Astrocyte (in vitro differentiated cells and primary cell): ENCODE measurements at regions not wholly inside any gene's neighbourhood (a gene's known extent, or its start where the extent isn't known, plus 50 kb on each side); places are given as distances from the start of the nearest gene placed in this dataset.

Source experiments
- DNase-seq: peaks from one replicate; pipeline ENCODE4 v3.0.0-alpha.2; 2010; ENCODE audit warnings: low read depth
- FAIRE-seq: peaks from 2 replicates; lab custom pipeline; 2011; peaks lifted over from hg19 to GRCh38; lab: Jason Lieb, UNC
- H2AFZ ChIP-seq: 2 replicates; pipeline ENCODE4 v1.6.0; 2012; ENCODE audit warnings: low read depth, low read length, inconsistent platforms
- H3K27ac ChIP-seq: 2 replicates; pipeline ENCODE4 v1.5.1; 2011; ENCODE audit warnings: low read depth, low read length, inconsistent platforms
- H3K27me3 ChIP-seq: 2 replicates; pipeline ENCODE4 v1.6.0; 2011; ENCODE audit warnings: low read length, inconsistent platforms; ENCODE audit not compliant: insufficient read depth
- H3K36me3 ChIP-seq: 2 replicates; pipeline ENCODE4 v1.5.1; 2011; ENCODE audit warnings: low read length, inconsistent platforms; ENCODE audit not compliant: insufficient read depth
- H3K4me1 ChIP-seq: 2 replicates; pipeline ENCODE4 v1.5.1; 2011; ENCODE audit warnings: low read length, inconsistent platforms; ENCODE audit not compliant: insufficient read depth
- H3K4me2 ChIP-seq: 2 replicates; pipeline ENCODE4 v1.6.0; 2012; ENCODE audit warnings: low read length, inconsistent platforms
- H3K4me3 ChIP-seq: 2 replicates; pipeline ENCODE4 v1.5.1; 2011; ENCODE audit warnings: low read depth, mild to moderate bottlenecking, low read length, inconsistent platforms; ENCODE audit not compliant: insufficient read depth
- H3K79me2 ChIP-seq: 2 replicates; pipeline ENCODE4 v1.6.0; 2012; ENCODE audit warnings: mild to moderate bottlenecking, low read length, inconsistent platforms; ENCODE audit not compliant: insufficient read depth
- H3K9ac ChIP-seq: 2 replicates; pipeline ENCODE4 v1.6.0; 2012; ENCODE audit warnings: mild to moderate bottlenecking, low read length, inconsistent platforms
- H3K9me3 ChIP-seq: 2 replicates; pipeline ENCODE4 v1.5.1; 2012; ENCODE audit warnings: low read depth, mild to moderate bottlenecking, low read length, inconsistent platforms; ENCODE audit not compliant: insufficient read depth
- H4K20me1 ChIP-seq: 2 replicates; pipeline ENCODE4 v1.6.0; 2012; ENCODE audit warnings: low read length, inconsistent platforms; ENCODE audit not compliant: insufficient read depth
- H3K27ac Mint-ChIP-seq: one replicate; pipeline ENCODE4 v1.8.0; 2021; ENCODE audit warnings: mild to moderate bottlenecking, mixed read lengths; ENCODE audit not compliant: unreplicated experiment
- H3K27me3 Mint-ChIP-seq: one replicate; pipeline ENCODE4 v1.8.0; 2021; ENCODE audit warnings: low read depth, mixed read lengths; ENCODE audit not compliant: unreplicated experiment
- H3K36me3 Mint-ChIP-seq: one replicate; pipeline ENCODE4 v1.8.0; 2021; ENCODE audit warnings: low read depth, mixed read lengths; ENCODE audit not compliant: unreplicated experiment
- H3K4me1 Mint-ChIP-seq: one replicate; pipeline ENCODE4 v1.8.0; 2021; ENCODE audit warnings: low read depth, mixed read lengths; ENCODE audit not compliant: unreplicated experiment
- H3K4me3 Mint-ChIP-seq: one replicate; pipeline ENCODE4 v1.8.0; 2021; ENCODE audit warnings: mild to moderate bottlenecking, moderate library complexity, mixed read lengths; ENCODE audit not compliant: unreplicated experiment
- H3K9me3 Mint-ChIP-seq: one replicate; pipeline ENCODE4 v1.8.0; 2021; ENCODE audit warnings: mild to moderate bottlenecking, mixed read lengths; ENCODE audit not compliant: unreplicated experiment
- CTCF ChIP-seq: IDR thresholded peaks from 2 replicates; pipeline ENCODE4 v1.5.1; 2011; ENCODE audit warnings: low read depth, mild to moderate bottlenecking, inconsistent platforms, low read length, moderate library complexity; ENCODE audit not compliant: insufficient read depth
- EZH2 ChIP-seq: IDR thresholded peaks from 2 replicates; pipeline ENCODE4 v1.6.1; 2012; ENCODE audit warnings: mild to moderate bottlenecking, low read length, inconsistent platforms; ENCODE audit not compliant: insufficient read depth

GRCh38 chr3:178063461-178063860 lies 472.8 kb upstream of the KCNMB2 start:
- Histone ChIP-seq H3K36me3 (no peaks in the 10 kb centered on the region), H3K4me3 (no peak overlapping the region), H3K4me2 (no peak overlapping the region), H4K20me1 (no peaks in the 10 kb centered on the region), H3K79me2 (no peaks in the 10 kb centered on the region), H3K9me3 (no peaks in the 10 kb centered on the region), H3K27me3 (no peaks in the 10 kb centered on the region), H2AFZ (no peak overlapping the region), H3K9ac (no peak overlapping the region), H3K27ac (no peak overlapping the region), H3K4me1 (no peaks in the 10 kb centered on the region)
- Mint-ChIP-seq H3K9me3 (peaks cover 1% of the 10 kb centered on the region), H3K27ac (peak overlapping the region; percentile 63), H3K27me3 (no peaks in the 10 kb centered on the region), H3K36me3 (no peaks in the 10 kb centered on the region), H3K4me3 (no peak overlapping the region), H3K4me1 (no peaks in the 10 kb centered on the region)
- no peak for FAIRE-seq
- no peak for DNase-seq
- TF ChIP-seq EZH2 (no peak), CTCF (no peak)

- H3K36me3 Mint-ChIP-seq: no peaks in the 10 kb centered on the region
- Histone ChIP-seq H3K4me1 (no peaks in the 10 kb centered on the region), H3K4me3 (no peak overlapping the region), H3K27ac (no peak overlapping the region), H3K79me2 (no peaks in the 10 kb centered on the region), H2AFZ (no peak overlapping the region), H3K9ac (no peak overlapping the region), H4K20me1 (no peaks in the 10 kb centered on the region), H3K36me3 (no peaks in the 10 kb centered on the region), H3K4me2 (no peak overlapping the region), H3K9me3 (no peaks in the 10 kb centered on the region), H3K27me3 (no peaks in the 10 kb centered on the region)
- FAIRE-seq (no peak), DNase-seq (no peak)
- H3K27me3 Mint-ChIP-seq: no peaks in the 10 kb centered on the region
- H3K4me3 Mint-ChIP-seq: no peak overlapping the region
- peaks cover 1% of the 10 kb centered on the region for H3K9me3 Mint-ChIP-seq
- H3K4me1 Mint-ChIP-seq: no peaks in the 10 kb centered on the region
- no peak overlapping the region for H3K27ac Mint-ChIP-seq
- TF ChIP-seq EZH2: no peak
- TF ChIP-seq CTCF: no peak
These were observed 468.5 kb upstream of the KCNMB2 start for GRCh38 chr3:178067721-178068120.

GRCh38 chr3:178072391-178073305 lies 463.6 kb upstream of the KCNMB2 start:
- Histone ChIP-seq H3K27ac (no peak overlapping the region), H3K4me2 (no peak overlapping the region), H3K36me3 (no peaks in the 10 kb centered on the region), H3K79me2 (no peaks in the 10 kb centered on the region), H3K4me1 (no peaks in the 10 kb centered on the region), H3K4me3 (no peak overlapping the region), H3K27me3 (no peaks in the 10 kb centered on the region), H3K9me3 (no peaks in the 10 kb centered on the region), H4K20me1 (no peaks in the 10 kb centered on the region), H3K9ac (no peak overlapping the region), H2AFZ (no peak overlapping the region)
- H3K4me1 Mint-ChIP-seq: peaks cover 2% of the 10 kb centered on the region
- H3K9me3 Mint-ChIP-seq: no peaks in the 10 kb centered on the region
- H3K27me3 Mint-ChIP-seq: no peaks in the 10 kb centered on the region
- H3K36me3 Mint-ChIP-seq: no peaks in the 10 kb centered on the region
- DNase-seq (no peak), FAIRE-seq (no peak)
- TF ChIP-seq CTCF (no peak), EZH2 (no peak)
- H3K27ac Mint-ChIP-seq: no peak overlapping the region
- no peak overlapping the region for H3K4me3 Mint-ChIP-seq
